Endothelial cell of umbilical vein (primary cell): ENCODE measurements at regions not wholly inside any gene's neighbourhood (a gene's known extent, or its start where the extent isn't known, plus 50 kb on each side); places are given as distances from the start of the nearest gene placed in this dataset.

Source experiments
- BruUV-seq: library from RNA; stranded (reverse); fragments of 400-500 nt; replicated peaks from 2 replicates; lab custom pipeline; 2021; lab: Mats Ljungman, UMichigan
- CTCF ChIA-PET: fragments of 300-600, 350-600 bp; sonication (Branson Sonifier 250); formaldehyde crosslinking; loops from one replicate; lab custom pipeline; 2021; ENCODE audit warnings: antibody characterized with exemption, inconsistent platforms; lab: Charles Lee
- POLR2A ChIA-PET: fragments of 300-600, 350-600 bp; sonication (Branson Sonifier 250); formaldehyde crosslinking; loops from one replicate; lab custom pipeline; 2021; ENCODE audit warnings: antibody characterized with exemption, inconsistent platforms; lab: Charles Lee
- DNase-seq: peaks from one replicate; pipeline ENCODE4 v3.0.0-alpha.2; 2011; ENCODE audit warnings: low read depth, low spot score
- FAIRE-seq: peaks from 2 replicates; lab custom pipeline; 2011; peaks lifted over from hg19 to GRCh38; lab: Jason Lieb, UNC
- H2AFZ ChIP-seq: 2 replicates; pipeline ENCODE4 v1.6.0; 2012; ENCODE audit warnings: low read depth, low read length, control low read depth, inconsistent platforms
- H3K27ac ChIP-seq: 2 replicates; pipeline ENCODE4 v1.5.1; 2011; ENCODE audit warnings: low read depth, mild to moderate bottlenecking, control low read depth, low read length, moderate library complexity; ENCODE audit not compliant: insufficient read depth
- H3K27me3 ChIP-seq, 2 experiments: 2 replicates each; pipeline versions ENCODE4 v1.6.0 to v1.6.1; 2011; ENCODE audit warnings: low read length in 2 of 2, mixed read lengths in 1 of 2; ENCODE audit not compliant: control insufficient read depth in 2 of 2, insufficient read depth in 2 of 2
- H3K36me3 ChIP-seq, 2 experiments: 2 replicates in 1 of 2; 3 replicates in 1 of 2; pipeline ENCODE4 v1.5.1; 2011; ENCODE audit warnings: low read length in 2 of 2, mild to moderate bottlenecking in 1 of 2, moderate library complexity in 1 of 2; ENCODE audit not compliant: control insufficient read depth in 2 of 2, insufficient read depth in 2 of 2; ENCODE audit errors: extremely low read depth in 1 of 2
- H3K4me1 ChIP-seq: 3 replicates; pipeline ENCODE4 v1.5.1; 2011; ENCODE audit warnings: mild to moderate bottlenecking, low read length; ENCODE audit not compliant: control insufficient read depth, insufficient read depth; ENCODE audit errors: extremely low read depth
- H3K4me2 ChIP-seq: 2 replicates; pipeline ENCODE4 v1.6.1; 2011; ENCODE audit warnings: low read length, control low read depth, mixed read lengths; ENCODE audit not compliant: insufficient read depth
- H3K4me3 ChIP-seq, 3 experiments: fragments of 200-600 bp in 1 of 3; sonication (generic), shearing (Covaris generic) in 1 of 3; replicated peaks in 1 of 3; 2 replicates each; pipeline ENCODE4 v1.5.1; 2011 to 2016; ENCODE audit warnings: control low read depth in 3 of 3, low read length in 3 of 3, mild to moderate bottlenecking in 2 of 3, inconsistent platforms in 1 of 3, low read depth in 1 of 3, moderate library complexity in 1 of 3; ENCODE audit not compliant: insufficient read depth in 1 of 3
- H3K79me2 ChIP-seq: 2 replicates; pipeline ENCODE4 v1.6.0; 2012; ENCODE audit warnings: low read length, inconsistent platforms; ENCODE audit not compliant: control insufficient read depth, insufficient read depth
- H3K9ac ChIP-seq: replicated peaks from 2 replicates; pipeline ENCODE3; 2011; ENCODE audit warnings: low read length, control low read depth; ENCODE audit not compliant: insufficient read depth; ENCODE audit errors: extremely low read depth
- H3K9me1 ChIP-seq: replicated peaks from 3 replicates; pipeline ENCODE4 v1.6.0; 2011; ENCODE audit warnings: mild to moderate bottlenecking, low read length; ENCODE audit not compliant: control insufficient read depth, insufficient read depth; ENCODE audit errors: extremely low read depth
- H3K9me3 ChIP-seq: replicated peaks from 2 replicates; pipeline ENCODE4 v1.5.1; 2012; ENCODE audit warnings: low read length, inconsistent platforms; ENCODE audit not compliant: control insufficient read depth, insufficient read depth
- H4K20me1 ChIP-seq: replicated peaks from 2 replicates; pipeline ENCODE3; 2011; ENCODE audit warnings: mild to moderate bottlenecking, low read length; ENCODE audit not compliant: control insufficient read depth, insufficient read depth; ENCODE audit errors: extremely low read depth
- EZH2 ChIP-seq: IDR thresholded peaks from 2 replicates; pipeline ENCODE4 v1.6.1; 2012; ENCODE audit warnings: borderline replicate concordance, low read depth, mild to moderate bottlenecking, moderate library complexity, low read length, inconsistent platforms; ENCODE audit not compliant: severe bottlenecking
- FOS ChIP-seq: IDR thresholded peaks from 2 replicates; pipeline ENCODE4 v1.6.1; 2011; ENCODE audit warnings: mild to moderate bottlenecking, low read length, moderate library complexity, borderline replicate concordance; ENCODE audit not compliant: insufficient read depth
- GATA2 ChIP-seq: IDR thresholded peaks from 2 replicates; pipeline ENCODE4 v1.7.0; 2011; ENCODE audit warnings: low read depth, mild to moderate bottlenecking, moderate library complexity, mixed read lengths, low read length; ENCODE audit not compliant: insufficient read length, insufficient read depth
- JUN ChIP-seq: IDR thresholded peaks from 2 replicates; pipeline ENCODE4 v1.6.1; 2011; ENCODE audit warnings: borderline replicate concordance, low read depth; ENCODE audit not compliant: insufficient read length, insufficient read depth
- MYC ChIP-seq: IDR thresholded peaks from one replicate; pipeline ENCODE4 v1.6.1; 2011; ENCODE audit warnings: mild to moderate bottlenecking, low read depth, low read length
- POLR2A ChIP-seq: IDR thresholded peaks from 2 replicates; pipeline ENCODE4 v1.6.1; 2012; ENCODE audit warnings: low read depth, mild to moderate bottlenecking, control low read depth, low read length
- POLR2AphosphoS5 ChIP-seq: IDR thresholded peaks from 2 replicates; pipeline ENCODE4 v1.6.1; 2012; ENCODE audit warnings: low read depth, mild to moderate bottlenecking, control low read depth, low read length, moderate library complexity; ENCODE audit not compliant: insufficient read depth
- dilution Hi-C: fragments of 300-500 bp; cut with MboI; formaldehyde crosslinking; loops from one replicate; pipeline ENCODE4 v1.15.0; 2019; ENCODE audit warnings: low sequenced_read_pairs; ENCODE audit not compliant: extremely low pct_ligation_motif_present
- intact Hi-C: fragments of 100-400 bp; cut with micrococcal nuclease; formaldehyde crosslinking; loops from one replicate; pipeline ENCODE4 v1.10.0; 2022
- TF ChIP-seq, protein P1 (sequence below), 2 donors: IDR thresholded peaks; 1 replicate in 1 of 2; 2 replicates in 1 of 2; pipeline ENCODE4 v1.5.1; 2011; ENCODE audit warnings: low read length in 2 of 2, mild to moderate bottlenecking in 2 of 2, moderate library complexity in 2 of 2, control low read depth in 1 of 2, inconsistent platforms in 1 of 2, low read depth in 1 of 2; ENCODE audit not compliant: insufficient read depth in 1 of 2; ENCODE audit errors: extremely low read depth in 1 of 2
- TF ChIP-seq, protein P2 (sequence below): IDR thresholded peaks from 2 replicates; pipeline ENCODE4 v1.6.1; 2011; ENCODE audit not compliant: insufficient read depth, insufficient read length

DNA sequence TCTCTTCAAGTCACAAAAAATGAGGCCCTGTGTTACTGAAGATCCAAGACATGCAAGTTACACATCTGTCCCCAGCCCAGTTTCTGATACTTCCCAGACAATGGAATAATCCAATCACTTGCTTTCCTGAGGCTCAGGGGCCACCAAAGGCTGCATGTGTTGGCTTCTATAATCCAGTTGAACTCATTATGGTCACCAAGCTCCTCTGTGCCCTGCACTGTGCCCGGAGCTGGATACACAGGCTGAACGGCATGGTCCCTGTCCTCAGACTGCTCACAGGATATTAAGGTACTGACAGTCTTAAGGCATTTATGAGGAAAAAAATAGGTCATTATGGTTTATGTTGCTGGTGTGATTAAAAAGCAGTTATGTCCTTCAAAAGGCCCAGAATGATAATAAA is 117.0 kb upstream of the SYT6 start:
- BruUV-seq: no TSS peak
- dilution Hi-C loops: no loop called here
- H3K9ac ChIP-seq: no peak overlapping the region
- CTCF ChIA-PET: interaction anchor here (1.1 to 8.3 kb wide), 4 partner anchors 12 to 294 kb away, joined by 3 to 80 read pairs (median 5); partner anchors contain the start of gene OLFML3
- no peak overlapping the region for H3K27ac ChIP-seq
- no peaks in the 10 kb centered on the region for H3K36me3 ChIP-seq
- H3K4me3 ChIP-seq: no peak overlapping the region
- no peaks in the 10 kb centered on the region for H3K79me2 ChIP-seq
- peaks cover 0 to 7% of the 10 kb centered on the region in 2 experiments for H3K27me3 ChIP-seq
- H4K20me1 ChIP-seq: no peaks in the 10 kb centered on the region
- no peak overlapping the region for H2AFZ ChIP-seq
- FAIRE-seq: no peak
- POLR2A ChIA-PET: no interaction called here
- no peaks in the 10 kb centered on the region for H3K9me3 ChIP-seq
- intact Hi-C loops: no loop called here
- H3K4me2 ChIP-seq: no peak overlapping the region
- TF ChIP-seq MYC: no peak
- no peak for TF ChIP-seq JUN
- TF ChIP-seq FOS: no peak
- no peak for TF ChIP-seq GATA2
- TF ChIP-seq, protein P1, sequence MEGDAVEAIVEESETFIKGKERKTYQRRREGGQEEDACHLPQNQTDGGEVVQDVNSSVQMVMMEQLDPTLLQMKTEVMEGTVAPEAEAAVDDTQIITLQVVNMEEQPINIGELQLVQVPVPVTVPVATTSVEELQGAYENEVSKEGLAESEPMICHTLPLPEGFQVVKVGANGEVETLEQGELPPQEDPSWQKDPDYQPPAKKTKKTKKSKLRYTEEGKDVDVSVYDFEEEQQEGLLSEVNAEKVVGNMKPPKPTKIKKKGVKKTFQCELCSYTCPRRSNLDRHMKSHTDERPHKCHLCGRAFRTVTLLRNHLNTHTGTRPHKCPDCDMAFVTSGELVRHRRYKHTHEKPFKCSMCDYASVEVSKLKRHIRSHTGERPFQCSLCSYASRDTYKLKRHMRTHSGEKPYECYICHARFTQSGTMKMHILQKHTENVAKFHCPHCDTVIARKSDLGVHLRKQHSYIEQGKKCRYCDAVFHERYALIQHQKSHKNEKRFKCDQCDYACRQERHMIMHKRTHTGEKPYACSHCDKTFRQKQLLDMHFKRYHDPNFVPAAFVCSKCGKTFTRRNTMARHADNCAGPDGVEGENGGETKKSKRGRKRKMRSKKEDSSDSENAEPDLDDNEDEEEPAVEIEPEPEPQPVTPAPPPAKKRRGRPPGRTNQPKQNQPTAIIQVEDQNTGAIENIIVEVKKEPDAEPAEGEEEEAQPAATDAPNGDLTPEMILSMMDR (IDR thresholded peaks at IDR 0.05; ENCODE audit: extremely low read depth in 1 of 2, insufficient read depth in 1 of 2, low read depth in 1 of 2, low read length in 2 of 2): no peak
- TF ChIP-seq POLR2AphosphoS5: no peak
- TF ChIP-seq, protein P2, sequence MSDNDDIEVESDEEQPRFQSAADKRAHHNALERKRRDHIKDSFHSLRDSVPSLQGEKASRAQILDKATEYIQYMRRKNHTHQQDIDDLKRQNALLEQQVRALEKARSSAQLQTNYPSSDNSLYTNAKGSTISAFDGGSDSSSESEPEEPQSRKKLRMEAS: no peak
- no peak for TF ChIP-seq EZH2
- TF ChIP-seq POLR2A: no peak
- no peak for DNase-seq
- H3K9me1 ChIP-seq: no peaks in the 10 kb centered on the region
- H3K4me1 ChIP-seq: no peaks in the 10 kb centered on the region
